PC-3 (cell line): ENCODE measurements at regions not wholly inside any gene's neighbourhood (a gene's known extent, or its start where the extent isn't known, plus 50 kb on each side); places are given as distances from the start of the nearest gene placed in this dataset.

Experiments used
- CTCF ChIP-seq: fragments of 300-600 bp; sonication (generic); conservative IDR thresholded peaks from 2 replicates; pipeline ENCODE4 v1.5.1; 2017; ENCODE audit warnings: antibody characterized with exemption, low read depth, mild to moderate bottlenecking, low read length
- EZH2 ChIP-seq: fragments of 300-600 bp; sonication (generic); IDR thresholded peaks from one replicate; pipeline ENCODE4 v1.6.1; 2017; ENCODE audit warnings: antibody characterized with exemption, mild to moderate bottlenecking, low read length; ENCODE audit not compliant: unreplicated experiment

GRCh38 chr20:54806462-54806861, 331.1 kb downstream of the DOK5 start:
- TF ChIP-seq CTCF, result no peak
- TF ChIP-seq EZH2, result no peak
